ENCODE measurements at regions not wholly inside any gene's neighbourhood (a gene's known extent, or its start where the extent isn't known, plus 50 kb on each side); places are given as distances from the start of the nearest gene placed in this dataset.

DNA sequence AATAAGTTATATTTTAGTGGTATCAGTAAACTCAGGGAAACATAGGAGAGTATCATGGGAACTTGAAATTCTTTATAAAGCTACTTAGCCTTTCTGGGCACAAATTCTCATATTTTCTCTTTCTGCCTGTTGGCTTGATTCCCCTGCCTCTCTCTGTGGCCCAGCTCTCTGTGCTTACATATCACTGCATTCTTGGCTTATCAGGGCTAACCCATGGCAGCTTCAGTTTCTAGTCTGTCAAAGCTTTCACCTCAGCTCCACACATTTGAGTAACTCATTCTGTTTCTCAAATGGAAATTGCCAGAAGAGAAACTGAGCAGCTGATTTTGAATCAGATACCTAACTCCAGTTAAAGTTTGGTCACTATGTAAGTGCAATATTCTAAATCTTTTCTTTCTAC, 713.1 kb downstream of the DNAJB9 start:
- Mint-ChIP-seq H3K9me3 (peaks cover 20% of the 10 kb centered on the region), H3K4me1 (no peaks in the 10 kb centered on the region), H3K36me3 (no peaks in the 10 kb centered on the region), H3K27ac (no peak overlapping the region), H3K4me3 (no peak overlapping the region)
- ATAC-seq (no peak), DNase-seq (ENCODE audit: low spot score in 2 of 2) (no peak)

DNA sequence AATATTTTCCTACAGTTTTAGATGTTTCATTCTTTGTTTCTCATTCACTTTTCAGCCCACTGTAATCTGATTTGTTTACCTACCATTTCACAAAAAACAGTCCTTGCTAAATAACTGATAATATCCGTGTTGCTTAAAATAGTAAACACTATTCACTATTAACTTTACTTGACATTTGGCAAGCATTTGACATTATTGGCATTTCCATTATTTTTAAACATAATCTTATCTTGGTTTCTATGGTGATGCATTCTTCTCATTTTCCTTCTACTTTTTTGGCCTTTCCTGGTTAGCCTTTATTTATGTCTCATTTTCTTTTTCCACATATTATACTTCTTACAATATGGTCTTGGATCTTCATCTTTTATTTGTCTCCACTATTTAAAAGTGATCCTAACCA, 715.3 kb downstream of the DNAJB9 start:
- ATAC-seq (no peak), DNase-seq (ENCODE audit: low spot score in 2 of 2) (no peak)
- peaks cover 22% of the 10 kb centered on the region for H3K9me3 Mint-ChIP-seq
- H3K36me3 Mint-ChIP-seq = no peaks in the 10 kb centered on the region
- no peak overlapping the region for H3K27ac Mint-ChIP-seq
- no peak overlapping the region for H3K4me3 Mint-ChIP-seq
- H3K4me1 Mint-ChIP-seq = no peaks in the 10 kb centered on the region

DNA sequence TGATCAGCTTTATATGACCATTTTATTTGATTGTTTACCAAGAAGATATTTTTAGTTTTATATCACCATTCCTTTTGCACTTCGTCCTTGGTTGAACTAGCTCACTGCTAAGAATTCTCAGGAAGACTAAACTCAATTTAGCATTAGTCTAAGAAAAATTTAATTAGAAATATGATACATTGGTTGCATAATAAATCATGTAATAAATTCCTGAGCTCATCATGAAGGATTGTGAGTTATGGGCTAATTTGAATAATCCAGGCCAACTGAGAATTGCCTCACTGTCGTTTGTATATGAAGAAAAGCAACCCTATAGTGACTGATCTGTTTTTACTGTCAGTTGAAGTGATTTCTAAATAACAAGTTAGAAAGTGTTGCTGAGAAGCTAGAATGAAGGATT, 725.5 kb downstream of the DNAJB9 start:
- no peaks in the 10 kb centered on the region for H3K4me1 Mint-ChIP-seq
- no peaks in the 10 kb centered on the region for H3K36me3 Mint-ChIP-seq
- no peak overlapping the region for H3K27ac Mint-ChIP-seq
- no peak for ATAC-seq
- DNase-seq (ENCODE audit: low spot score in 2 of 2) = no peak
- H3K9me3 Mint-ChIP-seq = peaks cover 5% of the 10 kb centered on the region
- H3K4me3 Mint-ChIP-seq = no peak overlapping the region

DNA sequence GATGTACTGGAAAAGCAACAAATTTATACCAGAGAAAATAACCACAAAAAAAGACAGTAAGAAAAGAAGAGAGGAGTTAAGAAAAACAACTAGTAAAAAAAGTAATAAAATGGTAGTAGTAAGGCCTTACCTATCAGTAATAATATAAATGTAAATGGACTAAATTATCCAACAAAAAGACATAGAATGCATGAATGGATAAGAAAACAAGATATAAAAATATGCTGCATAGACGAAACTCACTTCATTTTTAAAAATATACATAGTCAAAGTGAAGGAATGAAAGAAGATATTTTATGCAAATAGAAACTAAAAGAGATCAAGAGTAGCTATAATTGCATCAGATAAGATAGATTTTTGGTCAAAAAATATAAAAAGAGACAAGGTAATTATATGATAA, 739.1 kb downstream of the DNAJB9 start:
- no peaks in the 10 kb centered on the region for H3K4me1 Mint-ChIP-seq
- no peak overlapping the region for H3K4me3 Mint-ChIP-seq
- H3K36me3 Mint-ChIP-seq = no peaks in the 10 kb centered on the region
- H3K27ac Mint-ChIP-seq = no peak overlapping the region
- ATAC-seq = no peak
- no peak for DNase-seq (ENCODE audit: low spot score in 2 of 2)
- H3K9me3 Mint-ChIP-seq = peaks cover 18% of the 10 kb centered on the region

DNA sequence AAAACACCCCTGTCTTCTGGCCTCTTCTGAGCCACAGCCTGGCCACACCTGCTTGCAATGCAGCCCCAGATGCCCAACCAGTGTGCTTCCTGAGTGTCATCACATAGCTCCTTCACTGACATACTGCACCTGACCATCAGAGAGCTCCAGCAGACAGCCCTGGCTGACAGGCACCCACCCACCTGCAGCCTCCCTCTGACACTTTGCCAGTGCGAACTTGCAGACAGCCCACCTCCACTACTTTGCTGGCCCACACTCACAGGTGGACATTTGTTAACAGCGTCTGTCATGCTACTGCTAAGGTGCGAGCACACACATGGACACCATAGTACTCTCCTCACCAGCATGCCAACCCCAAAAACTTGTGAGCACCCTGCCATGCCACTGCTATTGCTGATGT, 740.1 kb downstream of the DNAJB9 start:
- no peak for DNase-seq (ENCODE audit: low spot score in 2 of 2)
- Mint-ChIP-seq H3K9me3 (peaks cover 18% of the 10 kb centered on the region), H3K4me3 (no peak overlapping the region), H3K4me1 (no peaks in the 10 kb centered on the region), H3K27ac (no peak overlapping the region), H3K36me3 (no peaks in the 10 kb centered on the region)
- no peak for ATAC-seq

DNA sequence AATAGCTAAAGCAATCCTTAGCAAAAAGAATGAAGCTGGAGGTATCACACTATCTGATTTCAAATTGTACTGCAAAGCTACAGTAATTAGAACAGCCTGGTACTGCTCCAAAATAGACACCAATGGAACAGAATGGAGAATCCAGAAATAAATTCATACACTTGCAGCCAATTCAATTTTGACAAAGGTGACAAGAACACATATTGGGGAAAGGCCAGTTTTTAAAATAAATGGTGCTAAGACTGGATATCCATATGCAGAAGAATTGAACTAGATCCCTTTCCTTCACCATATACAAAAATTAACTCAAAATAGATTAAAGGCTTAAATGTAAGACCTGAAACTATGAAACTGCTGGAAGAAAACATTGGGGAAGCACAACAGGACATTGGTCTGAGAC, 748.5 kb downstream of the DNAJB9 start:
- H3K36me3 Mint-ChIP-seq = no peaks in the 10 kb centered on the region
- no peaks in the 10 kb centered on the region for H3K4me1 Mint-ChIP-seq
- no peak overlapping the region for H3K27ac Mint-ChIP-seq
- DNase-seq (ENCODE audit: low spot score in 2 of 2) (no peak), ATAC-seq (no peak)
- H3K9me3 Mint-ChIP-seq = peaks cover 8% of the 10 kb centered on the region
- H3K4me3 Mint-ChIP-seq = no peak overlapping the region

DNA sequence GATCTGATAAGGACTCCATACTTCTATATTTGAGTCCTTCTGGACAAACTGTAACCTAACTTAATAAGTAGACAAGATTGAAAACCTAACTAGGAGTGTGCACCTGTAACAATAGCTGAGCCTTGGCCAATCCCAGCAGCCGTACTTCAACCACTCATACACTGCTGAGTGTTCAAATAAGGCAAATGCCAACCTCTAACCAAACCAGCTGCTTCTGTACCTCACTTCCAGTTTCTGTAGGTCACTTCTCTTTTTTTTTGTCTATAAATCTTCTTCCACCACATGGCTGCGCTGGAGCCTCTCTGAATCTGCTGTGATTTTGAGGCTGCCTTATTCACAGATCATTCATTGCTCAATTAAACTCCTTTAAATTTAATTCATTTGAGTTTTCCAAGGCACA, 753.2 kb downstream of the DNAJB9 start:
- ATAC-seq = no peak
- Mint-ChIP-seq H3K4me3 (no peak overlapping the region), H3K27ac (no peak overlapping the region), H3K9me3 (peaks cover 5% of the 10 kb centered on the region), H3K36me3 (no peaks in the 10 kb centered on the region), H3K4me1 (no peaks in the 10 kb centered on the region)
- no peak for DNase-seq (ENCODE audit: low spot score in 2 of 2)

DNA sequence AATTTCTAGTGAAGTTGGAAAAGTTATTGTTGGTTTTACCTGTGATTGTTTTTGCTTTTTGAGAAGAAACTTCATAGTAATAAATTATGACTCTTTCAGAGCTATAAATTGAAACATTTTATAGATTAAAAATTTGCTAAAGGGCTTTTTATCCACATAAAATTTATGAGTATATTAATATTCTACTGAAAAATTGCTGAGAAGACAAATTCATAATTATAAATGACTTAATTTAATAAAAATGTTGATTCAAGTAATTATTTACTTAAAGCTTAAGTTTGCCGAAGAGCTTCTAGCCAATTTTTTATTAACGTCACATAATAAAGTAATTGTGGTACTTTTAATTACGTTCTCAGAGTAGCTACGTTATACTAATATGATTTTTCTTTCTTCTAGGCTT, 761.7 kb downstream of the DNAJB9 start:
- no peak overlapping the region for H3K27ac Mint-ChIP-seq
- DNase-seq (ENCODE audit: low spot score in 2 of 2) (no peak), ATAC-seq (no peak)
- H3K9me3 Mint-ChIP-seq = peaks cover 18% of the 10 kb centered on the region
- H3K4me1 Mint-ChIP-seq = no peaks in the 10 kb centered on the region
- H3K4me3 Mint-ChIP-seq = no peak overlapping the region
- no peaks in the 10 kb centered on the region for H3K36me3 Mint-ChIP-seq

DNA sequence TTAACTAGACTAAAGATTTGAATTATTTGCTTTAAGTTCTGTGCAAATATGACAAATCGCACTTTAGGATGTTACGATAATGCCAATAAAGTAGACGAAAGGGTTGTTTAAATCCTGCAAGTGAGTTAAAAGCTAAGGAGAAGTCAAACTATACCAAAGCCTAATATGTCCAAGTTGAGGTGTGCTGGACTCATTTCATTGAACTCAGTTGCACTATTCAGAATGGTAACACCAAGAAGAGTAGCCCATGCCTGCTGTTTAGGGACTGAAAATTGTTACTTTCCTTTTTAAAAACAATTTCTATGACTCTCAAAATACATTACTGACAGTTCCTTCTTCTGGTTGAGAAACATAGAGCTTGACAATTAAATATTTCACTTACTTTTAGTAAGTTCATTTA, 766.3 kb downstream of the DNAJB9 start:
- ATAC-seq (no peak), DNase-seq (ENCODE audit: low spot score in 2 of 2) (no peak)
- H3K9me3 Mint-ChIP-seq = peaks cover 19% of the 10 kb centered on the region
- no peak overlapping the region for H3K4me3 Mint-ChIP-seq
- H3K27ac Mint-ChIP-seq = no peak overlapping the region
- no peaks in the 10 kb centered on the region for H3K36me3 Mint-ChIP-seq
- no peaks in the 10 kb centered on the region for H3K4me1 Mint-ChIP-seq

DNA sequence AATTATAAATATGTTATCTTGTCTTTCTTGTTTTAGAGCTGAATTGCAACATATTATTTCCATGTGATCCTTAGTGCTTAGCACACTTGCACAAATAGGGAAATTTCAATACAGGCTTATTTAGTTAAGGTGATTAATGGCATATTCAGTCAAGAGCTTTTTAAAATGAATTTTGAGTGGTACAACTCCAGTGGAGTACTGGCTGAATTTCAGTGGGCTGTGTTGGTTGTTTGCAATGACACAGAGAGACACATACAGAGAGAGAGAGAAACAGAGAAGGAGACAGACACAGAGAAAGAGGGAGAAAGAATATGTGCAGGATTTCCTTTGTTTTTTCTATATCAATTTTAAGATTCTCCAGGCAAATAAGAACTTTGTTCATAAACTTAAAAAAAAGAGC, 766.9 kb downstream of the DNAJB9 start:
- no peaks in the 10 kb centered on the region for H3K36me3 Mint-ChIP-seq
- no peak for DNase-seq (ENCODE audit: low spot score in 2 of 2)
- H3K4me3 Mint-ChIP-seq = no peak overlapping the region
- H3K9me3 Mint-ChIP-seq = peaks cover 18% of the 10 kb centered on the region
- H3K27ac Mint-ChIP-seq = no peak overlapping the region
- ATAC-seq = no peak
- H3K4me1 Mint-ChIP-seq = no peaks in the 10 kb centered on the region

DNA sequence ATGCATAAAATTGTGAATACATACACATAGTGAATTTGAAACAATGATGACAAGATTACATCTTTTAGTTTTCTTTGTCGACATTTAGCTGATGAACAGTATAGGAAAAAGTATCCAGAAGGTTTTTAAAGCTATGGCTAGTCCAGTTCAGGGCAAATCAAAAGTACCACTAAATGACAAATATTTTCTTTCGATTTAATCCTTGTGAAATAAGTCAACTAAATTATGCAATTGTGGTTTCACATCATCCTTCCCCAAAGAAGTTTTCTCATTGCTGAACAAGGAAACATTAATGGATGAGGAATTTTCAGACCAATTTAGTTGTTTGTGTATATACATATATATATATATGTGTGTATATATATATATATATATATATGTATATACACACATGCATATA, 774.0 kb downstream of the DNAJB9 start:
- Mint-ChIP-seq H3K36me3 (no peaks in the 10 kb centered on the region), H3K9me3 (peaks cover 18% of the 10 kb centered on the region), H3K27ac (no peak overlapping the region), H3K4me3 (no peak overlapping the region), H3K4me1 (no peaks in the 10 kb centered on the region)
- no peak for ATAC-seq
- no peak for DNase-seq (ENCODE audit: low spot score in 2 of 2)

DNA sequence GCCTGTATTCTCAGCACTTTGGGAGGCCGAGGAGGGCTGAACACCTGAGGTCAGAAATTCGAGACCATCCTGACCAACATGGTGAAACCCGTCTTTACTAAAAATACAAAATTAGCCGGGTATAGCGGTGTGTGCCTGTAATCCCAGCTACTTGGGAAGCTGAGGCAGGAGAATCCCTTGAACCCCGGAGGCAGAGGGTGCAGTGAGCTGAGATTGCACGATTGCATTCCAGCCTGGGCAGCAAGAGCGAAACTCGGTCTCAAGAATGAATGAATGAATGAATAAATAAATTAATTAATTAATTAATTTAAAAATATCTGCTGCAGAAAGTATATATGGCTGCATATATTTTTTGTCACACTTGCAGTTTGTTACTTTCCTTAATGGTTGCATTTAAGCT, 781.8 kb downstream of the DNAJB9 start:
- Mint-ChIP-seq H3K4me1 (no peaks in the 10 kb centered on the region), H3K9me3 (peaks cover 15% of the 10 kb centered on the region), H3K4me3 (no peak overlapping the region), H3K36me3 (no peaks in the 10 kb centered on the region), H3K27ac (no peak overlapping the region)
- DNase-seq (ENCODE audit: low spot score in 2 of 2) (no peak), ATAC-seq (no peak)

DNA sequence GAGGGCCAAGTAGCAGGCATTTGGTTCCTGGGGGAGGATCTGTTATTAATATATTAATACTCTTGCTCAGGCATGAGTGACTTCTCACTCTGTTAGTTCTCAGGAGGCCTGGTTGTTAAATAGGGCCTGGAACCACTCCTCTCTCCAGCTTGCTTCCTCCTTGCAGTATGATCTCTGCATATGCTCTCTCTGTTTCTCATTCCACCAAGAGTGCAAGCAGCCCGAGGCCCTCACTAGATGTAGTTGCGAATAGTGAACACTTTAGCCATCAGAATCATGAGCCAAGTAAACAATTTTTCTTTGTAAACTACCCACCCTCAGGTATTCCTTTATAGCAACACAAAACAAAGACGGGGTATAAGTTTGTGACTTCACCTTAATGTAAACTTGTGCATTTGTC, 784.3 kb downstream of the DNAJB9 start:
- Mint-ChIP-seq H3K9me3 (peaks cover 15% of the 10 kb centered on the region), H3K4me1 (no peaks in the 10 kb centered on the region), H3K4me3 (no peak overlapping the region), H3K27ac (no peak overlapping the region), H3K36me3 (no peaks in the 10 kb centered on the region)
- no peak for DNase-seq (ENCODE audit: low spot score in 2 of 2)
- ATAC-seq = no peak

DNA sequence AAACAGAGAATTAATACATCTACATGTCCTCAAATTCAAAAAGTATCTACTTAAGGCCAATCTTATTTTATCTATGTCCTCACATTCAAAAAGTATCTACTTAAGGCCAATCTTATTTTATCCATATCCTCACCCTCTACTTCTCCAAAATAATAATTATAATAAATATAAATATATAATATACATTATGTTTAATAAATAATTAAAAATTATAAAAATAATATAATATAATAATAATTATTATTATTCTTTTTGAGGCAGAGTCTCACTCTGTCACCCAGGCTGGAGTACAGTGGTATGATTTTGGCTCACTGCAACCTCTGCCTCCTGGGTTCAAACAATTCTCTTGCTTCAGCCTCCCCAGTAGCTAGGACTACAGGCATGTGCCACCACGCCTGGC, 784.9 kb downstream of the DNAJB9 start:
- Mint-ChIP-seq H3K27ac (no peak overlapping the region), H3K4me3 (no peak overlapping the region), H3K9me3 (peaks cover 16% of the 10 kb centered on the region), H3K4me1 (no peaks in the 10 kb centered on the region), H3K36me3 (no peaks in the 10 kb centered on the region)
- DNase-seq (ENCODE audit: low spot score in 2 of 2) (no peak), ATAC-seq (no peak)

DNA sequence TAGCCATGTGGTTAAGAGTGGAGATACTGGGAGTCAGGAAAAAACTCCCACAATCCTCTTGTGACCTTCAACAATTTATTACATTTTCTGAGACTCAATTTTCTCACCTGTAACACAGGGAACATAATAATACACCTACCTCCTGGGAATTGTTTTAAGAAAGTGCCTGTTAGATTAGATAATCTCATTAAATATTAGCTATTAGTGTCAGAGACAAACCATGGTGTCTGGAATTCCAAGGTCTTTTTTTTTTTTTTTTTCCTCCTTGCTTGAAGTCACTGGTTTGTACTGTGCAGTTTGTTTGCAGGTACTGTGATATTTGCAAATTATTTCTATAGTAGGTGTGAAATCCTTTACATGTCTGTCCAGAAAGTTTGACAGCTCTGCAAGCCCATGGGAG, 806.1 kb downstream of the DNAJB9 start:
- Mint-ChIP-seq H3K27ac (no peak overlapping the region), H3K36me3 (no peaks in the 10 kb centered on the region), H3K4me3 (no peak overlapping the region), H3K9me3 (peaks cover 15% of the 10 kb centered on the region), H3K4me1 (no peaks in the 10 kb centered on the region)
- DNase-seq (ENCODE audit: low spot score in 2 of 2) (no peak), ATAC-seq (no peak)

DNA sequence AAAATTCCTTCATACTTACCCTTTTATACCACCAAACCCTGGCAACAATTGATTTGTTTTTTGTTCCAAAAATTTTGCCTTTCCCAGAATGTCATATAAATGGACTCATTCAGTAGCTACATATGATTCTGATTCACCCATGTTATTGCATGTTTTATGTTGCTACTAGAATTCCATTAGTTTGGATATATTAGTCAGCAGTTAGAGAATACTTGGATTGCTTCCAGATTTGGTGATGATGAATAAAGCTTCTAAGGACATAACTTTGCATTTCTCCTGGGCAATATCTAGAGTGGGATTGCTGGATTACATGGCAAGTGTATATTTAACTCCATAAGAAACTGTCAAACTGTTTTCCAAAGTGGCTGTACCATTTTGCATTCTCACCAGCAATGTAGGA, 806.9 kb downstream of the DNAJB9 start:
- Mint-ChIP-seq H3K27ac (no peak overlapping the region), H3K4me3 (no peak overlapping the region), H3K4me1 (no peaks in the 10 kb centered on the region), H3K9me3 (peaks cover 15% of the 10 kb centered on the region), H3K36me3 (no peaks in the 10 kb centered on the region)
- DNase-seq (ENCODE audit: low spot score in 2 of 2) = no peak
- no peak for ATAC-seq

DNA sequence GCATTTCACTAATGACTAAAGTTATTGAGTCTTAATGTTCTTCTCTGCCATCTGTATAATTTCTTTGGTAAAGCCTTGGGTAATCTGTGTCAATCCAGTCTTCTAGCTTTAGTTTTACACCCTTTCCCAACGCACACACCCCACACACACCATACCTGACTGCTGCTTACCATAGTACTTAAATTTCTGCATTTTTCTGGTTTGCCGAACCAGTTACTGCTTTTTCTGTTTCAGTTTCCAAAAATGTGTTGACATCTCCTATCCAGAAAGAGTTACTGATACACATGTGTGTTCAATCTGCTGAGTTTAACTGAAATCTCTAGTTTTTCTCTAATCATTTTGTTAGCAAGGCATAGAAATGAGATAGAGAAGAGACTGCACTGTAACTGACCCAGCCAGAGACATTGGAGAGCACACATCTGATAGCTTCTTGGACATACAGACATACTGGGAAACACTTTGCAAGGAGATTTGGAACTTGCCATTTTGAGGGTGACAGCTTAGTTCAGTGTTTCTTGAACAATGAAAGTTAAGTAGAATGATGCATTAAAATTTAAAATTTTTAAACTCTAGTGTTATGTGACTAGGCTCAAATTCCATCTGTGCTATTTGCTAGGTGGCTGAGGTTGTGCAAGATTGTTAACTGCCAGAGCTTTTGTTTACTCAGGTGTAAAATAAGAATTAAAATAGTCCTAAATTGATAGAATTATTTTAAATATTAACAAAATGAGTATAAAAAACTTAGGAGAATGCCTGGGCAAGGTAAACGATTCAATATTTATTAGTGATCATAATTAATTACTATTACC, 807.6 kb downstream of the DNAJB9 start:
- DNase-seq (ENCODE audit: low spot score in 2 of 2) (no peak), ATAC-seq (no peak)
- H3K9me3 Mint-ChIP-seq = peaks cover 15% of the 10 kb centered on the region
- H3K4me1 Mint-ChIP-seq = no peaks in the 10 kb centered on the region
- H3K36me3 Mint-ChIP-seq = no peaks in the 10 kb centered on the region
- H3K27ac Mint-ChIP-seq = no peak overlapping the region
- H3K4me3 Mint-ChIP-seq = no peak overlapping the region
